Gastroesophageal sphincter (tissue), 4 donors: ENCODE measurements at regions not wholly inside any gene's neighbourhood (a gene's known extent, or its start where the extent isn't known, plus 50 kb on each side); places are given as distances from the start of the nearest gene placed in this dataset.

ENCODE experiments used
- ATAC-seq: fragments of 150-250 bp; one replicate; pipeline ENCODE4 v1.9.1; 2016; ENCODE audit warnings: mild to moderate bottlenecking, moderate library complexity
- H3K27ac ChIP-seq, 4 donors: fragments of 200-600 bp; sonication (generic) in 3 of 4; 1 replicate in 3 of 4; 2 replicates in 1 of 4; pipeline ENCODE4 v1.5.1; 2016 to 2019
- H3K27me3 ChIP-seq: fragments of 200-600 bp; sonication (generic); one replicate; pipeline ENCODE4 v1.5.1; 2019
- H3K36me3 ChIP-seq, 2 donors: fragments of 200-600 bp; sonication (generic); one replicate each; pipeline ENCODE4 v1.5.1; 2019; ENCODE audit warnings: control low read depth in 1 of 2
- H3K4me1 ChIP-seq, 3 donors: fragments of 200-600 bp; sonication (generic); 1 replicate in 2 of 3; 2 replicates in 1 of 3; pipeline ENCODE4 v1.5.1; 2016 to 2019; ENCODE audit warnings: control low read depth in 2 of 3
- H3K4me3 ChIP-seq, 2 donors: fragments of 200-600 bp; sonication (generic); one replicate each; pipeline ENCODE4 v1.5.1; 2019; ENCODE audit warnings: mild to moderate bottlenecking in 1 of 2, moderate library complexity in 1 of 2
- H3K9me3 ChIP-seq, 3 donors: fragments of 200-600 bp; sonication (generic); one replicate each; pipeline ENCODE4 v1.5.1; 2017 to 2019; ENCODE audit warnings: control low read depth in 2 of 3
- CTCF ChIP-seq, 4 experiments: fragments of 200-600 bp in 2 of 4; fragments of 450-650 bp in 2 of 4; sonication (generic) in 1 of 4; IDR thresholded peaks; one replicate each; pipeline ENCODE4 v1.5.1; 2017 to 2019; ENCODE audit warnings: antibody characterized with exemption in 4 of 4, mild to moderate bottlenecking in 2 of 4, moderate library complexity in 2 of 4
- EP300 ChIP-seq: sonication (generic); formaldehyde crosslinking; IDR thresholded peaks from one replicate; pipeline ENCODE4 v1.6.1; 2017; ENCODE audit warnings: antibody characterized with exemption, mild to moderate bottlenecking
- POLR2A ChIP-seq, 2 donors: fragments of 450-650 bp; IDR thresholded peaks; one replicate each; pipeline ENCODE4 v1.6.1; 2017; ENCODE audit warnings: antibody characterized with exemption in 2 of 2, mild to moderate bottlenecking in 2 of 2, moderate library complexity in 1 of 2
- POLR2AphosphoS5 ChIP-seq: sonication (generic); formaldehyde crosslinking; IDR thresholded peaks from one replicate; pipeline ENCODE4 v1.6.1; 2017; ENCODE audit warnings: antibody characterized with exemption
- WGBS, 2 donors: methylation state at CpG; one replicate each; pipeline ENCODE4 v1.1.5; 2018; ENCODE audit warnings: low coverage in 1 of 2; 5-methylcytosine and 5-hydroxymethylcytosine counted together

DNA sequence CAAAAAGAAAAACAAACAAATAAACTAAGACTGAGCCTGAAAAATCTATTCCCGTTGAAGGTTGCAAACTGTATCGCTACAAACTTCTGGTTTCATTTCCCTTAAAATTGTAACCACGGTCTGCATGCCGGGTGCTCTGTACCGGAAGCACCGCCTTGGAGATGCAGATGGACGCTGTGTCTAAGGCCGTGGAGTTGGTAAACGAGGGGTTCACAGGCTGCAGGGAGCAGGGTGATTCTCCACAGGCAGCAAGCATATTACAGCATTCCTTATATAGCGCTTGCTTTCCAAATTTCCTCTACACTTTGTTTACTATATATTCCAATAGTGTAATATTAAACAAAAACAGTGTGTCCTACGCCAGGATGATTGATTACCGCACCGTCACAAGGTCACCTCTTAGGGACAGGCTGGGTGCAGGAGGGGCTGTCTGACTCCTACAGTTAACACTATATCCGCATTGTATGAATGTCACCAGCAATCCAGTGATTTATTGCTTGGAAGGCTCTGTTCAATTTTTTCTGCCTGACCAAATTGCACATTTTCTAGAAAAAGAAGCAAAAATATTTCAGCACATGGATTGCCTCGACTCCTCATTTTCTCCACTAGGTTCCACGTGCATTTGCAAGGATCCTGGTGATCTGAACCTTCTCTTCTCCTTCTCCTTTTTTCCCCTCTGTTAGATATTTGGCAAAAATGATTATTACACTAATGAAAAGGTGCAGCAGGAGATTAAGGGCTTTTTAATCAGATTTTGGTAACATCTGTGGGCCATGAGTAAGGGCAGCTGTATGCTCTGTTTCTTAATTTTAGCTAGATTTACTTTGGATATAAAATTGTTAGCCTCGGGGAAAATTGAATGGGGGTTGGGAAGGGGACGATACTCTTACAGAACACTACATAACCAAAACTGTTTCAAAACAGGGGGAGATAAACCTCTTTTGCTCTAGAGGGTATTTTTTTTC lies 325.8 kb upstream of the MGMT start:
- no peak overlapping the region for H3K4me3 ChIP-seq
- TF ChIP-seq EP300 = no peak
- no peak for TF ChIP-seq CTCF (IDR thresholded peaks at IDR 0.05)
- TF ChIP-seq POLR2A (IDR thresholded peaks at IDR 0.05) = no peak
- no peak for ATAC-seq
- H3K4me1 ChIP-seq = no peaks in the 10 kb centered on the region
- H3K36me3 ChIP-seq = no peaks in the 10 kb centered on the region
- H3K27me3 ChIP-seq = peaks cover 41% of the 10 kb centered on the region
- no peaks in the 10 kb centered on the region for H3K9me3 ChIP-seq
- 34 to 49% methylated on average over 18 of the region's 18 CpGs for WGBS, 2 donors
- H3K27ac ChIP-seq = no peak overlapping the region

- ATAC-seq = no peak
- H3K4me3 ChIP-seq = no peak overlapping the region
- TF ChIP-seq CTCF (IDR thresholded peaks at IDR 0.05) = no peak
- TF ChIP-seq POLR2AphosphoS5 = no peak
- no peak for TF ChIP-seq EP300
- TF ChIP-seq POLR2A (IDR thresholded peaks at IDR 0.05) = no peak
- peaks cover 0 to 9% (median 0%) of the 10 kb centered on the region in 3 donors for H3K9me3 ChIP-seq
- H3K27ac ChIP-seq = no peak overlapping the region
- H3K36me3 ChIP-seq = no peaks in the 10 kb centered on the region
- no peaks in the 10 kb centered on the region for H3K4me1 ChIP-seq
- H3K27me3 ChIP-seq = peaks cover 15% of the 10 kb centered on the region
- WGBS, 2 donors = 100% methylated on average over 1 of the region's 1 CpG; no CpG with 5 or more reads in 1 of the 2 donors
These were observed 315.8 kb upstream of the MGMT start for GRCh38 chr10:129151281-129151680.

GRCh38 chr10:129156406-129156805 lies 310.6 kb upstream of the MGMT start:
- ATAC-seq = no peak
- no peak for TF ChIP-seq CTCF (IDR thresholded peaks at IDR 0.05)
- no peak for TF ChIP-seq EP300
- TF ChIP-seq POLR2A (IDR thresholded peaks at IDR 0.05) = no peak
- TF ChIP-seq POLR2AphosphoS5 = no peak
- no peak overlapping the region for H3K27ac ChIP-seq
- no peaks in the 10 kb centered on the region for H3K4me1 ChIP-seq
- no peaks in the 10 kb centered on the region for H3K27me3 ChIP-seq
- H3K4me3 ChIP-seq = no peak overlapping the region
- H3K9me3 ChIP-seq = peaks cover 0 to 20% (median 0%) of the 10 kb centered on the region in 3 donors
- no peaks in the 10 kb centered on the region for H3K36me3 ChIP-seq
- WGBS, 2 donors = 69 to 70% methylated on average over 2 of the region's 2 CpGs

- H3K9me3 ChIP-seq = peaks cover 0 to 28% (median 0%) of the 10 kb centered on the region in 3 donors
- H3K27me3 ChIP-seq = no peaks in the 10 kb centered on the region
- no peak for ATAC-seq
- no peak overlapping the region for H3K27ac ChIP-seq
- no peaks in the 10 kb centered on the region for H3K4me1 ChIP-seq
- no peaks in the 10 kb centered on the region for H3K36me3 ChIP-seq
- no peak overlapping the region for H3K4me3 ChIP-seq
- TF ChIP-seq POLR2AphosphoS5 (no peak), POLR2A (IDR thresholded peaks at IDR 0.05) (no peak), EP300 (no peak), CTCF (IDR thresholded peaks at IDR 0.05) (no peak)
- 98 to 100% methylated on average over 2 to 5 of the region's 5 CpGs for WGBS, 2 donors
These were observed 309.9 kb upstream of the MGMT start for GRCh38 chr10:129157185-129157584.

- Histone ChIP-seq H3K36me3 (no peaks in the 10 kb centered on the region), H3K9me3 (peaks cover 0 to 28% (median 0%) of the 10 kb centered on the region in 3 donors), H3K4me3 (no peak overlapping the region), H3K27ac (no peak overlapping the region), H3K27me3 (peaks cover 12% of the 10 kb centered on the region), H3K4me1 (no peaks in the 10 kb centered on the region)
- ATAC-seq = no peak
- 41 to 59% methylated on average over 2 of the region's 2 CpGs for WGBS, 2 donors
- TF ChIP-seq CTCF (IDR thresholded peaks at IDR 0.05) (no peak), EP300 (no peak), POLR2AphosphoS5 (no peak), POLR2A (IDR thresholded peaks at IDR 0.05) (no peak)
These were observed 305.9 kb upstream of the MGMT start for GRCh38 chr10:129161150-129161549.
